GM12878 (cell line): ENCODE measurements at regions not wholly inside any gene's neighbourhood (a gene's known extent, or its start where the extent isn't known, plus 50 kb on each side); places are given as distances from the start of the nearest gene placed in this dataset.

Experiments
- CHD2 ChIP-seq: IDR thresholded peaks from 2 replicates; pipeline ENCODE4 v1.6.1; 2011; ENCODE audit warnings: low read depth, low read length, improper control_type of control experiment, borderline replicate concordance
- FOXM1 ChIP-seq: IDR thresholded peaks from 2 replicates; pipeline ENCODE4 v1.6.1; 2012; ENCODE audit warnings: low read depth, mild to moderate bottlenecking, inconsistent platforms, low read length, moderate library complexity
- TF ChIP-seq, protein P1 (sequence below), 3 experiments: IDR thresholded peaks in 2 of 3; conservative IDR thresholded peaks in 1 of 3; 2 replicates each; pipeline ENCODE4 v1.5.1; 2011; ENCODE audit warnings: low read depth in 3 of 3, low read length in 3 of 3, mild to moderate bottlenecking in 3 of 3, control low read depth in 2 of 3, moderate library complexity in 2 of 3, inconsistent platforms in 1 of 3, mixed read lengths in 1 of 3; ENCODE audit not compliant: control insufficient read depth in 2 of 3, insufficient read depth in 1 of 3; ENCODE audit errors: extremely low read depth in 1 of 3

DNA sequence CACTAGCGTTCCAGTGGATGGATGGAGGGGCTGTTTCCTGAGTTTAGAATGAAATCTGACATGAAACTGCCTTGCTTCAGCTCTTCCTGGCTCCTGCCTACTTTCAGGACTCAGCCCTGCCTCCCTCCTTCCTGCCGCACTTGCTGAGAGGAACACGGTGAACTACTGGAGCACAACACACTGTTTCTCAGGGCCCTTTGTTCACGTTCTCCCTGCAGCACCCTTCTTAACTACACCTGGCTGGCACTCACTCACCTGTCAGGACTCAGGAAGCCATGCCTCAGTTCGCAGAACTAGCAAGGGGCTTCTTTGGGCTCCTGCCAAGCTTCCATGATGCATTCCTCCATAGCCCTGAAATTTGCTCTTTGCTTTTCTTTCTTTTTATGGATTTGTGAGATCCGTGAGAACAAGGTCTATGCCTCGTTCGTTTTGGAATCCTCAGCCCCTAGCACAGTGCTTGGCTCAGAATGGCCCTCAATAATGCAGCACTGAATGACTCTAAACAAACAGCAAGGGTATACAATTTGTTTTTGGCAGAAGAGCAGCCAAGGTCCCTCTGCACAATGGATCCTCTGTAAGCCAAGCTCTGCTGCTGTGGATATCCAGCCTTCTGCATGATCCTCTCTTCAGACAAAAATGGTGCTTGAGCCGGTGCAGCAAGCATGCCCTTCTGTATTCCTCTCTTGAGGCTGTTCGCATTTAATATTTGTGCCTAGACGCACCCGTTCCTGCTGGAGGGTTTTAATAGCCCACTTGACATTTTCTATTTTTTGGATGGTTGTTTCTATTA is 357.0 kb downstream of the TSN start:
- TF ChIP-seq CHD2 (no peak), FOXM1 (no peak)
- TF ChIP-seq, protein P1, sequence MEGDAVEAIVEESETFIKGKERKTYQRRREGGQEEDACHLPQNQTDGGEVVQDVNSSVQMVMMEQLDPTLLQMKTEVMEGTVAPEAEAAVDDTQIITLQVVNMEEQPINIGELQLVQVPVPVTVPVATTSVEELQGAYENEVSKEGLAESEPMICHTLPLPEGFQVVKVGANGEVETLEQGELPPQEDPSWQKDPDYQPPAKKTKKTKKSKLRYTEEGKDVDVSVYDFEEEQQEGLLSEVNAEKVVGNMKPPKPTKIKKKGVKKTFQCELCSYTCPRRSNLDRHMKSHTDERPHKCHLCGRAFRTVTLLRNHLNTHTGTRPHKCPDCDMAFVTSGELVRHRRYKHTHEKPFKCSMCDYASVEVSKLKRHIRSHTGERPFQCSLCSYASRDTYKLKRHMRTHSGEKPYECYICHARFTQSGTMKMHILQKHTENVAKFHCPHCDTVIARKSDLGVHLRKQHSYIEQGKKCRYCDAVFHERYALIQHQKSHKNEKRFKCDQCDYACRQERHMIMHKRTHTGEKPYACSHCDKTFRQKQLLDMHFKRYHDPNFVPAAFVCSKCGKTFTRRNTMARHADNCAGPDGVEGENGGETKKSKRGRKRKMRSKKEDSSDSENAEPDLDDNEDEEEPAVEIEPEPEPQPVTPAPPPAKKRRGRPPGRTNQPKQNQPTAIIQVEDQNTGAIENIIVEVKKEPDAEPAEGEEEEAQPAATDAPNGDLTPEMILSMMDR (IDR thresholded peaks at IDR 0.05 in 2 of 3, conservative IDR thresholded peaks at IDR 0.05 in 1 of 3; ENCODE audit: control insufficient read depth in 2 of 3, extremely low read depth in 1 of 3, insufficient read depth in 1 of 3, low read depth in 3 of 3, low read length in 3 of 3) = no peak
